ENCODE measurements at regions not wholly inside any gene's neighbourhood (a gene's known extent, or its start where the extent isn't known, plus 50 kb on each side); places are given as distances from the start of the nearest gene placed in this dataset.

GRCh38 chr10:130987401-130987800 lies 324.1 kb downstream of the TCERG1L start:
- TF ChIP-seq CTCF (IDR thresholded peaks at IDR 0.05) (no peak), POLR2A (IDR thresholded peaks at IDR 0.05) (no peak)
